ENCODE measurements at regions not wholly inside any gene's neighbourhood (a gene's known extent, or its start where the extent isn't known, plus 50 kb on each side); places are given as distances from the start of the nearest gene placed in this dataset.

GRCh38 chr1:94326329-94326728, 88.9 kb upstream of the ARHGAP29 start:
- H3K4me3 ChIP-seq (replicated peaks; ENCODE audit: insufficient read depth, low read length), result no peak overlapping the region
- TF ChIP-seq REST (IDR thresholded peaks at IDR 0.05; ENCODE audit: insufficient replicate concordance, low read depth), result no peak
- TF ChIP-seq CTCF (IDR thresholded peaks at IDR 0.05; ENCODE audit: insufficient read depth, low read length), result no peak
- TF ChIP-seq SPI1 (IDR thresholded peaks at IDR 0.05; ENCODE audit: borderline replicate concordance, low read depth), result no peak
- no peak for TF ChIP-seq POLR2AphosphoS5 (IDR thresholded peaks at IDR 0.05; ENCODE audit: low read depth)
- TF ChIP-seq GABPA (IDR thresholded peaks at IDR 0.05; ENCODE audit: low read depth), result no peak
- no peak overlapping the region for H3K27ac ChIP-seq (replicated peaks)
- DNase-seq (ENCODE audit: low read depth in 1 of 2, low spot score in 1 of 2), result no peak
- H3K27me3 ChIP-seq (ENCODE audit: insufficient read depth, poor library complexity, severe bottlenecking), result peaks cover 26% of the 10 kb centered on the region

GRCh38 chr1:94325377-94326302, 88.3 kb upstream of the ARHGAP29 start:
- H3K27me3 ChIP-seq (ENCODE audit: insufficient read depth, poor library complexity, severe bottlenecking), result peaks cover 26% of the 10 kb centered on the region
- H3K27ac ChIP-seq (replicated peaks), result no peak overlapping the region
- TF ChIP-seq REST (IDR thresholded peaks at IDR 0.05; ENCODE audit: insufficient replicate concordance, low read depth) (no peak), GABPA (IDR thresholded peaks at IDR 0.05; ENCODE audit: low read depth) (no peak), SPI1 (IDR thresholded peaks at IDR 0.05; ENCODE audit: borderline replicate concordance, low read depth) (no peak), POLR2AphosphoS5 (IDR thresholded peaks at IDR 0.05; ENCODE audit: low read depth) (no peak), CTCF (IDR thresholded peaks at IDR 0.05; ENCODE audit: insufficient read depth, low read length) (no peak)
- DNase-seq (ENCODE audit: low read depth in 1 of 2, low spot score in 1 of 2), result no peak
- H3K4me3 ChIP-seq (replicated peaks; ENCODE audit: insufficient read depth, low read length), result no peak overlapping the region

GRCh38 chr1:94324178-94324544, 86.8 kb upstream of the ARHGAP29 start:
- Histone ChIP-seq H3K27ac (replicated peaks) (no peak overlapping the region), H3K27me3 (ENCODE audit: insufficient read depth, poor library complexity, severe bottlenecking) (peaks cover 21% of the 10 kb centered on the region), H3K4me3 (replicated peaks; ENCODE audit: insufficient read depth, low read length) (no peak overlapping the region)
- TF ChIP-seq CTCF (IDR thresholded peaks at IDR 0.05; ENCODE audit: insufficient read depth, low read length), result no peak
- TF ChIP-seq GABPA (IDR thresholded peaks at IDR 0.05; ENCODE audit: low read depth), result no peak
- TF ChIP-seq REST (IDR thresholded peaks at IDR 0.05; ENCODE audit: insufficient replicate concordance, low read depth), result no peak
- TF ChIP-seq SPI1 (IDR thresholded peaks at IDR 0.05; ENCODE audit: borderline replicate concordance, low read depth), result no peak
- TF ChIP-seq POLR2AphosphoS5 (IDR thresholded peaks at IDR 0.05; ENCODE audit: low read depth), result no peak
- DNase-seq (ENCODE audit: low read depth in 1 of 2, low spot score in 1 of 2), result no peak

All from HL-60 (cell line).